CD14-positive monocyte (primary cell): ENCODE measurements at regions not wholly inside any gene's neighbourhood (a gene's known extent, or its start where the extent isn't known, plus 50 kb on each side); places are given as distances from the start of the nearest gene placed in this dataset.

ENCODE experiments used
- DNase-seq, 3 donors: peaks; one replicate each; pipeline ENCODE4 v3.0.0-alpha.2; 2011 to 2022
- H2AFZ ChIP-seq: 2 replicates; pipeline ENCODE4 v1.6.0; 2012; ENCODE audit warnings: mild to moderate bottlenecking, low read depth, low read length, inconsistent platforms; ENCODE audit not compliant: insufficient read depth, poor library complexity, severe bottlenecking
- H3K27ac ChIP-seq, 2 donors: 1 replicate in 1 of 2; 2 replicates in 1 of 2; pipeline ENCODE4 v1.5.1; 2012 to 2013; ENCODE audit warnings: low read length in 2 of 2, control low read depth in 1 of 2, inconsistent platforms in 1 of 2, low read depth in 1 of 2, mild to moderate bottlenecking in 1 of 2
- H3K27me3 ChIP-seq, 2 donors: one replicate each; pipeline versions ENCODE4 v1.6.0 to v1.6.1; 2011 to 2013; ENCODE audit warnings: low read length in 2 of 2; ENCODE audit not compliant: control insufficient read depth in 2 of 2, insufficient read depth in 2 of 2
- H3K36me3 ChIP-seq, 2 donors: replicated peaks in 1 of 2; 1 replicate in 1 of 2; 2 replicates in 1 of 2; pipeline versions ENCODE4 v1.5.1 to v1.6.1; 2012 to 2013; ENCODE audit warnings: low read length in 2 of 2, control low read depth in 1 of 2, inconsistent platforms in 1 of 2, mild to moderate bottlenecking in 1 of 2; ENCODE audit not compliant: insufficient read depth in 2 of 2, control insufficient read depth in 1 of 2
- H3K4me1 ChIP-seq, 2 donors: 1 replicate in 1 of 2; 2 replicates in 1 of 2; pipeline versions ENCODE4 v1.5.1 to v1.6.1; 2012 to 2013; ENCODE audit warnings: low read length in 2 of 2, control low read depth in 1 of 2, inconsistent platforms in 1 of 2, mild to moderate bottlenecking in 1 of 2, moderate library complexity in 1 of 2; ENCODE audit not compliant: insufficient read depth in 2 of 2, control insufficient read depth in 1 of 2
- H3K4me2 ChIP-seq: replicated peaks from 2 replicates; pipeline ENCODE3; 2012; ENCODE audit warnings: low read length, moderate library complexity, mild to moderate bottlenecking; ENCODE audit not compliant: poor library complexity, severe bottlenecking; ENCODE audit errors: extremely low read depth
- H3K4me3 ChIP-seq, 3 experiments: fragments of 200-600 bp in 1 of 3; sonication (generic) in 1 of 3; replicated peaks in 1 of 3; 1 replicate in 2 of 3; 2 replicates in 1 of 3; pipeline ENCODE4 v1.5.1; 2011 to 2013; ENCODE audit warnings: low read length in 3 of 3, mild to moderate bottlenecking in 3 of 3, control low read depth in 2 of 3, low read depth in 2 of 3, inconsistent platforms in 1 of 3, moderate library complexity in 1 of 3
- H3K79me2 ChIP-seq: 2 replicates; pipeline ENCODE4 v1.6.0; 2012; ENCODE audit warnings: mild to moderate bottlenecking, control low read depth, inconsistent platforms, low read length, moderate library complexity; ENCODE audit not compliant: insufficient read depth
- H3K9ac ChIP-seq: 2 replicates; pipeline ENCODE4 v1.6.0; 2017; ENCODE audit warnings: low read length, mild to moderate bottlenecking; ENCODE audit not compliant: insufficient read depth, poor library complexity, severe bottlenecking
- H3K9me3 ChIP-seq, 2 donors: replicated peaks in 1 of 2; 1 replicate in 1 of 2; 2 replicates in 1 of 2; pipeline versions ENCODE4 v1.5.1 to v1.6.1; 2012 to 2013; ENCODE audit warnings: low read length in 2 of 2, control low read depth in 1 of 2; ENCODE audit not compliant: control insufficient read depth in 1 of 2, insufficient read depth in 1 of 2
- H4K20me1 ChIP-seq: 2 replicates; pipeline ENCODE4 v1.6.0; 2012; ENCODE audit warnings: mild to moderate bottlenecking, low read length, control low read depth, moderate library complexity; ENCODE audit not compliant: insufficient read depth
- H3K27ac Mint-ChIP-seq, 7 donors: one replicate each; pipeline ENCODE4 v1.8.0; 2020; ENCODE audit warnings: mild to moderate bottlenecking in 7 of 7, mixed read lengths in 7 of 7, moderate library complexity in 6 of 7, inconsistent platforms in 2 of 7
- H3K27me3 Mint-ChIP-seq, 3 donors: one replicate each; pipeline ENCODE4 v1.8.0; 2021 to 2022; ENCODE audit warnings: low read depth in 3 of 3, mild to moderate bottlenecking in 3 of 3, mixed read lengths in 3 of 3, moderate library complexity in 3 of 3, inconsistent platforms in 1 of 3
- H3K36me3 Mint-ChIP-seq, 2 donors: one replicate each; pipeline ENCODE4 v1.8.0; 2020; ENCODE audit warnings: mixed read lengths in 2 of 2, inconsistent platforms in 1 of 2, mild to moderate bottlenecking in 1 of 2
- H3K4me1 Mint-ChIP-seq: one replicate; pipeline ENCODE4 v1.8.0; 2020; ENCODE audit warnings: mild to moderate bottlenecking, mixed read lengths
- H3K4me3 Mint-ChIP-seq, 2 donors: one replicate each; pipeline ENCODE4 v1.8.0; 2020; ENCODE audit warnings: mild to moderate bottlenecking in 2 of 2, mixed read lengths in 2 of 2, moderate library complexity in 1 of 2
- H3K9me3 Mint-ChIP-seq, 7 donors: one replicate each; pipeline ENCODE4 v1.8.0; 2020 to 2022; ENCODE audit warnings: mixed read lengths in 7 of 7, mild to moderate bottlenecking in 6 of 7, moderate library complexity in 6 of 7, inconsistent platforms in 2 of 7
- CTCF ChIP-seq: fragments of 200-600 bp; IDR thresholded peaks from one replicate; pipeline ENCODE4 v1.8.0; 2022; ENCODE audit warnings: antibody characterized with exemption, mild to moderate bottlenecking
- WGBS: methylation state at CpG from one replicate; pipeline ENCODE4 v1.1.5; 2013; ENCODE audit warnings: missing lambda C conversion rate; ENCODE audit not compliant: insufficient coverage; 5-methylcytosine and 5-hydroxymethylcytosine counted together
- intact Hi-C, 2 donors: fragments of 100-400 bp; cut with micrococcal nuclease; formaldehyde crosslinking; loops; one replicate each; pipeline versions ENCODE4 v1.15.0 to v1.15.1; 2023

- Histone ChIP-seq H3K27me3 (no peaks in the 10 kb centered on the region), H3K4me2 (no peak overlapping the region), H4K20me1 (no peaks in the 10 kb centered on the region), H3K4me1 (no peaks in the 10 kb centered on the region), H3K79me2 (no peaks in the 10 kb centered on the region), H3K27ac (no peak overlapping the region), H3K4me3 (no peak overlapping the region), H3K9ac (no peak overlapping the region), H3K9me3 (peaks cover 14 to 22% of the 10 kb centered on the region in 2 donors), H2AFZ (no peak overlapping the region), H3K36me3 (no peaks in the 10 kb centered on the region)
- no peak for DNase-seq
- TF ChIP-seq CTCF = no peak
- Mint-ChIP-seq H3K4me1 (no peaks in the 10 kb centered on the region), H3K36me3 (no peaks in the 10 kb centered on the region), H3K9me3 (peaks cover 3 to 22% (median 10%) of the 10 kb centered on the region in 7 donors), H3K4me3 (no peak overlapping the region), H3K27ac (no peak overlapping the region), H3K27me3 (peaks cover 0 to 4% (median 0%) of the 10 kb centered on the region in 3 donors)
- intact Hi-C loops = loop anchor here in 1 of 2 donors (5.0 kb wide), 1 partner anchor 177 kb away; the partner anchor contains the start of gene ALKAL2
- WGBS = no CpG with 5 or more reads among the region's 1 CpG
Measured at GRCh38 chr2:109998-110397, 63.7 kb upstream of the FAM110C start.

GRCh38 chr2:108920-109809, 62.9 kb upstream of the FAM110C start:
- Histone ChIP-seq H3K4me3 (no peak overlapping the region), H3K79me2 (no peaks in the 10 kb centered on the region), H3K27ac (no peak overlapping the region), H3K9me3 (peaks cover 14 to 22% of the 10 kb centered on the region in 2 donors), H2AFZ (no peak overlapping the region), H3K4me2 (no peak overlapping the region), H3K36me3 (no peaks in the 10 kb centered on the region), H3K9ac (no peak overlapping the region), H4K20me1 (no peaks in the 10 kb centered on the region), H3K4me1 (no peaks in the 10 kb centered on the region), H3K27me3 (no peaks in the 10 kb centered on the region)
- no peaks in the 10 kb centered on the region for H3K4me1 Mint-ChIP-seq
- peaks cover 3 to 22% (median 10%) of the 10 kb centered on the region in 7 donors for H3K9me3 Mint-ChIP-seq
- TF ChIP-seq CTCF = no peak
- H3K27ac Mint-ChIP-seq = no peak overlapping the region
- DNase-seq = no peak
- no peak overlapping the region for H3K4me3 Mint-ChIP-seq
- no peaks in the 10 kb centered on the region for H3K36me3 Mint-ChIP-seq
- WGBS = 86% methylated on average over 3 of the region's 5 CpGs
- intact Hi-C loops = loop anchor here in 1 of 2 donors (5.0 kb wide), 1 partner anchor 178 kb away; the partner anchor contains the start of gene ALKAL2
- H3K27me3 Mint-ChIP-seq = peaks cover 0 to 4% (median 0%) of the 10 kb centered on the region in 3 donors
